SU-DHL-6 (cell line): ENCODE measurements at regions not wholly inside any gene's neighbourhood (a gene's known extent, or its start where the extent isn't known, plus 50 kb on each side); places are given as distances from the start of the nearest gene placed in this dataset.

ENCODE experiments used
- H2AFZ ChIP-seq: fragments of 200-600 bp; sonication (generic); 2 replicates; pipeline ENCODE4 v1.6.1; 2014; ENCODE audit warnings: low read depth, mild to moderate bottlenecking, moderate library complexity, mixed read lengths, antibody characterized with exemption, low read length; ENCODE audit not compliant: severe bottlenecking
- H3F3A ChIP-seq: fragments of 200-600 bp; shearing (Covaris generic); 2 replicates; pipeline ENCODE4 v1.6.0; 2016; ENCODE audit warnings: antibody characterized with exemption, mild to moderate bottlenecking; ENCODE audit not compliant: insufficient read depth
- H3K27ac ChIP-seq: fragments of 200-600 bp; sonication (generic); 2 replicates; pipeline ENCODE4 v1.5.1; 2016; ENCODE audit warnings: low read depth, mild to moderate bottlenecking, low read length, moderate library complexity, mixed read lengths
- H3K27me3 ChIP-seq: fragments of 200-600 bp; sonication (generic), shearing (Covaris generic); 2 replicates; pipeline ENCODE4 v1.6.0; 2014; ENCODE audit warnings: mild to moderate bottlenecking, low read length
- H3K36me3 ChIP-seq: fragments of 200-600 bp; sonication (generic); 2 replicates; pipeline ENCODE4 v1.6.1; 2014; ENCODE audit warnings: mild to moderate bottlenecking, low read length, mixed read lengths
- H3K4me2 ChIP-seq: fragments of 300-600, 200-600 bp; shearing (Covaris generic), sonication (generic); 2 replicates; pipeline ENCODE4 v1.6.0; 2014; ENCODE audit warnings: low read length, low read depth, mild to moderate bottlenecking; ENCODE audit not compliant: poor library complexity, severe bottlenecking
- H3K4me3 ChIP-seq: fragments of 200-600 bp; sonication (generic); 2 replicates; pipeline ENCODE4 v1.5.1; 2014; ENCODE audit warnings: antibody characterized with exemption, low read length, mild to moderate bottlenecking, mixed read lengths; ENCODE audit not compliant: insufficient read depth, poor library complexity, severe bottlenecking
- H3K79me2 ChIP-seq: fragments of 200-600 bp; sonication (generic); 2 replicates; pipeline ENCODE4 v1.6.1; 2014; ENCODE audit warnings: mild to moderate bottlenecking, low read length, moderate library complexity; ENCODE audit not compliant: insufficient read depth
- H3K9ac ChIP-seq: fragments of 200-600 bp; sonication (generic); 2 replicates; pipeline ENCODE4 v1.7.0; 2014; ENCODE audit warnings: mild to moderate bottlenecking, low read length
- H3K9me2 ChIP-seq: fragments of 200-600 bp; sonication (generic); replicated peaks from 2 replicates; pipeline ENCODE4 v1.6.1; 2014; ENCODE audit warnings: low read length; ENCODE audit not compliant: insufficient read depth
- H3K9me3 ChIP-seq: fragments of 200-600 bp; sonication (generic); 2 replicates; pipeline ENCODE4 v1.6.1; 2014; ENCODE audit warnings: low read length, mixed read lengths; ENCODE audit not compliant: insufficient read depth
- H4K20me1 ChIP-seq: fragments of 200-600 bp; sonication (generic); 2 replicates; pipeline ENCODE4 v1.6.1; 2014; ENCODE audit warnings: low read depth, mild to moderate bottlenecking, antibody characterized with exemption, low read length, moderate library complexity, mixed read lengths
- CTCF ChIP-seq: fragments of 200-600 bp; sonication (generic); IDR thresholded peaks from one replicate; pipeline ENCODE4 v1.5.1; 2017; ENCODE audit warnings: antibody characterized with exemption, mild to moderate bottlenecking, low read length, moderate library complexity; ENCODE audit not compliant: insufficient read depth, poor library complexity, severe bottlenecking
- EZH2phosphoT487 ChIP-seq: fragments of 200-600 bp; sonication (generic), shearing (Covaris generic); conservative IDR thresholded peaks from 2 replicates; pipeline ENCODE4 v1.6.1; 2018; ENCODE audit warnings: mild to moderate bottlenecking, antibody characterized with exemption, low read length, moderate library complexity, mixed read lengths

- TF ChIP-seq CTCF (no peak), EZH2phosphoT487 (no peak)
- Histone ChIP-seq H3F3A (no peaks in the 10 kb centered on the region), H3K9ac (no peak overlapping the region), H3K4me2 (no peak overlapping the region), H3K9me3 (no peaks in the 10 kb centered on the region), H3K27ac (no peak overlapping the region), H4K20me1 (no peaks in the 10 kb centered on the region), H3K9me2 (no peaks in the 10 kb centered on the region), H3K79me2 (no peaks in the 10 kb centered on the region), H2AFZ (no peak overlapping the region), H3K4me3 (no peak overlapping the region), H3K27me3 (no peaks in the 10 kb centered on the region), H3K36me3 (no peaks in the 10 kb centered on the region)
These were observed 630.4 kb upstream of the CCDC179 start for GRCh38 chr11:23490557-23491235.

GRCh38 chr11:23494981-23495380 lies 634.7 kb upstream of the CCDC179 start:
- H3K27me3 ChIP-seq, result no peaks in the 10 kb centered on the region
- H3K27ac ChIP-seq, result no peak overlapping the region

GRCh38 chr11:23496340-23496739 lies 636.1 kb upstream of the CCDC179 start:
- Histone ChIP-seq H3K36me3 (no peaks in the 10 kb centered on the region), H3K9me3 (no peaks in the 10 kb centered on the region), H3K79me2 (no peaks in the 10 kb centered on the region), H3K4me3 (no peak overlapping the region), H3K4me2 (no peak overlapping the region), H2AFZ (no peak overlapping the region), H4K20me1 (no peaks in the 10 kb centered on the region), H3K27ac (no peak overlapping the region), H3K9ac (no peak overlapping the region), H3K9me2 (no peaks in the 10 kb centered on the region), H3F3A (no peaks in the 10 kb centered on the region), H3K27me3 (no peaks in the 10 kb centered on the region)
- no peak for TF ChIP-seq CTCF
- no peak for TF ChIP-seq EZH2phosphoT487

More at GRCh38 chr11:23494981-23495380, 634.7 kb upstream of the CCDC179 start:
- Histone ChIP-seq H3K9me2 (no peaks in the 10 kb centered on the region), H4K20me1 (no peaks in the 10 kb centered on the region), H3K9me3 (no peaks in the 10 kb centered on the region), H3K79me2 (no peaks in the 10 kb centered on the region), H3F3A (no peaks in the 10 kb centered on the region), H3K4me2 (no peak overlapping the region), H3K9ac (no peak overlapping the region), H2AFZ (no peak overlapping the region), H3K36me3 (no peaks in the 10 kb centered on the region), H3K4me3 (no peak overlapping the region)
- TF ChIP-seq CTCF, result no peak
- TF ChIP-seq EZH2phosphoT487, result no peak
